ENCODE measurements at regions not wholly inside any gene's neighbourhood (a gene's known extent, or its start where the extent isn't known, plus 50 kb on each side); places are given as distances from the start of the nearest gene placed in this dataset.

DNA sequence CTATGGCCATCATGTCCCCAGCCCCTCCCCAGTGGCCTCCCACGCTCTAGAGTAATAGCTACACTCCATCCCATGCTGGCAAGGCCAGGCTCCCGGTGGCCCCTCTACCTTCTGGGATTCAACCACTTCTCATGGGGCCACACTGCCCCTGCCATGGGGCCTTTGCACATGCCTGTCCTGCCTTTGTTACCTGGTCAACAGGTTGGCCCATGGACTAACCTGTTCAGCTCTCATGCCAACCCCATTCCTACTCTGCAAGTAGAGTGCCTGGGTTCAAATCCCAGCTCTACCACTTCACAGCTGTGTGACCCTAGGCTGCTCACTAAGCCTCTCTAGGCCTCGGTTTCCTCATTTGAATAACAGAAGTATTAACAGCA, 98.5 kb downstream of the RFLNA start:
- TF ChIP-seq CTCF (IDR thresholded peaks at IDR 0.05) (no peak), ZFX (IDR thresholded peaks at IDR 0.05; ENCODE audit: borderline replicate concordance) (no peak)
